Central memory CD8-positive, alpha-beta T cell (primary cell): ENCODE measurements at regions not wholly inside any gene's neighbourhood (a gene's known extent, or its start where the extent isn't known, plus 50 kb on each side); places are given as distances from the start of the nearest gene placed in this dataset.
"Not testable (repeated sequence)": the region's sequence is repeated elsewhere in the genome, so short reads cannot be mapped to it uniquely, and the experiment has no call there.

Experiments used
- ATAC-seq: fragments of 150-1000 bp; cut with Tn5 transposase; replicated peaks from 2 replicates; pipeline ENCODE4 v1.10.0; 2022; ENCODE audit warnings: mild to moderate bottlenecking, moderate FRiP score, moderate number of reproducible peaks; ENCODE audit not compliant: poor library complexity, severe bottlenecking; ENCODE audit errors: extremely low read depth
- DNase-seq, 2 donors: peaks; one replicate each; pipeline ENCODE4 v3.0.0; 2021; ENCODE audit warnings: low spot score in 2 of 2
- H3K27ac Mint-ChIP-seq: one replicate; pipeline ENCODE4 v1.8.0; 2022; ENCODE audit warnings: low read depth, mild to moderate bottlenecking, moderate library complexity, mixed read lengths
- H3K27me3 Mint-ChIP-seq: one replicate; pipeline ENCODE4 v1.8.0; 2022; ENCODE audit warnings: mixed read lengths
- H3K36me3 Mint-ChIP-seq: one replicate; pipeline ENCODE4 v1.8.0; 2022; ENCODE audit warnings: mild to moderate bottlenecking, moderate library complexity, mixed read lengths; ENCODE audit not compliant: insufficient read depth
- H3K4me1 Mint-ChIP-seq: one replicate; pipeline ENCODE4 v1.8.0; 2022; ENCODE audit warnings: mixed read lengths
- H3K4me3 Mint-ChIP-seq: one replicate; pipeline ENCODE4 v1.8.0; 2022; ENCODE audit warnings: mild to moderate bottlenecking, moderate library complexity, mixed read lengths
- H3K9me3 Mint-ChIP-seq: one replicate; pipeline ENCODE4 v1.8.0; 2022; ENCODE audit warnings: mixed read lengths

DNA sequence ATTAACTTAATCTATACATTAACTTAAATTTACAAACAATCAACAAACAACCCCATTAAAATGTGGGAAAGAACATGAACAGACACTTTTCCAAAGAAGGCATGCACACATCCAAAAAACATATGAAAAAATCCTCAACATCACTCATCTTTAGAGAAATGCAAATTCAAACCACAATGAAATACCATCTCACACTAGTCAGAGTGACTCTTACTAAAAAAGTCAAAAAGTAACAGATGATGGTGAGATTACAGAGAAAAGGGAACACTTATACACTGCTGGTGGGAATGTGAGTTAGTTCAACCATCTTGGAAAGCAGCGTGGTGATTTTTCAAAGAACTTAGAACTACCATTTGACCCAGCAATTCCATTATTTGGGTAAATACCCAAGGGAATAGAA is 759.2 kb upstream of the SLITRK1 start:
- no peak for DNase-seq
- Mint-ChIP-seq H3K9me3 (peaks cover 21% of the 10 kb centered on the region), H3K4me3 (no peak overlapping the region), H3K27me3 (no peaks in the 10 kb centered on the region), H3K36me3 (no peaks in the 10 kb centered on the region), H3K4me1 (no peaks in the 10 kb centered on the region), H3K27ac (no peak overlapping the region)
- no peak for ATAC-seq

GRCh38 chr13:84640691-84641090 is 758.4 kb upstream of the SLITRK1 start:
- Mint-ChIP-seq H3K36me3 (no peaks in the 10 kb centered on the region), H3K4me1 (no peaks in the 10 kb centered on the region), H3K27me3 (no peaks in the 10 kb centered on the region), H3K9me3 (peaks cover 21% of the 10 kb centered on the region), H3K4me3 (no peak overlapping the region), H3K27ac (no peak overlapping the region)
- DNase-seq: no peak
- ATAC-seq: no peak

- Mint-ChIP-seq H3K27ac (no peak overlapping the region), H3K4me3 (no peak overlapping the region), H3K4me1 (no peaks in the 10 kb centered on the region), H3K27me3 (no peaks in the 10 kb centered on the region), H3K9me3 (peaks cover 7% of the 10 kb centered on the region), H3K36me3 (no peaks in the 10 kb centered on the region)
- DNase-seq (no peak), ATAC-seq (no peak)
Observed at GRCh38 chr13:84630476-84630875, 748.2 kb upstream of the SLITRK1 start.

GRCh38 chr13:84616864-84617263 is 734.6 kb upstream of the SLITRK1 start:
- Mint-ChIP-seq H3K4me1 (no peaks in the 10 kb centered on the region), H3K27me3 (no peaks in the 10 kb centered on the region), H3K27ac (no peak overlapping the region), H3K9me3 (peaks cover 6% of the 10 kb centered on the region), H3K36me3 (no peaks in the 10 kb centered on the region), H3K4me3 (no peak overlapping the region)
- DNase-seq (no peak), ATAC-seq (no peak)

DNA sequence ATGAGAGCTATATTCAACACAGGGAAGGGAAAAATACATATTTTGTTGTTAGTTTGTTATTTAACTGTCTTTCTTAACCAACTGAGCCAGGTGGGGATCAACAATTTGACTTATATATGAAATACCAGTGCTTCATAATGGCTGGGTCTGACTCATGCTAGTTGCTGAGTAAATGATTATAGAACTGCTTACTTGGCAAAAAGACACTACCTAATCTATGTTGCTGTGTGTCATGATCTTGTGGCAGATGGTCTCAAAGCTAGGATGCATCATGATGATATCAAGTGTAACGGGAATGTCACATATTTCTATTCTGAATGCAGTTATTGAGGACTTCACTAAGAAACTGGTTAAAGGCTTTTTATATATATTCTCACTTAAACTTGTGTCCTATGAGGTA is 727.4 kb upstream of the SLITRK1 start:
- ATAC-seq: no peak
- no peak for DNase-seq
- no peaks in the 10 kb centered on the region for H3K27me3 Mint-ChIP-seq

GRCh38 chr13:84607261-84608013 is 725.2 kb upstream of the SLITRK1 start:
- Mint-ChIP-seq H3K4me1 (no peaks in the 10 kb centered on the region), H3K36me3 (no peaks in the 10 kb centered on the region), H3K9me3 (peaks cover 3% of the 10 kb centered on the region), H3K27me3 (no peaks in the 10 kb centered on the region), H3K27ac (no peak overlapping the region), H3K4me3 (no peak overlapping the region)
- no peak for ATAC-seq
- DNase-seq: no peak

More for the DNA sequence above, 727.4 kb upstream of the SLITRK1 start:
- Mint-ChIP-seq H3K27ac (no peak overlapping the region), H3K9me3 (no peaks in the 10 kb centered on the region), H3K4me1 (no peaks in the 10 kb centered on the region), H3K36me3 (no peaks in the 10 kb centered on the region), H3K4me3 (no peak overlapping the region)

DNA sequence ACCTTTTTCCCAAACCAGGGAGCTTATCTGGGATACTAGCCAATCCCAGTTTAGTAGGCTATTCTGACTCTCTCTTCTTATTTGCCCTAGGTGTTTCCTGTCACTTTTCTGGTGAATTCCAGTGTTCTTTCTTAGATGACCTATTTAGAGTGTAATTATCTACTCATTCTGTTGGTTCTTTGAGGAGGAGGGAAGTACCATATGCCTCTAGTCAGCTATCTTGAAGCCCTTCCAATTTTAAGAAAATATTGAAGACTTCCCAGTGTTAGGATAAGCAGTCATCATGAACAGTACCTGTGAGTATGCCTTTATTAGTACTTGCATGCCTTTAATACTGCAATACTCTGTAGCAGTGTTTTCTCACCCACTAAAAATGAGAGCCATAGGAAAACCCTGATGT is 724.3 kb upstream of the SLITRK1 start:
- DNase-seq: no peak
- no peak overlapping the region for H3K27ac Mint-ChIP-seq
- no peak overlapping the region for H3K4me3 Mint-ChIP-seq
- no peaks in the 10 kb centered on the region for H3K27me3 Mint-ChIP-seq
- no peak for ATAC-seq
- H3K36me3 Mint-ChIP-seq: no peaks in the 10 kb centered on the region
- H3K9me3 Mint-ChIP-seq: peaks cover 5% of the 10 kb centered on the region
- no peaks in the 10 kb centered on the region for H3K4me1 Mint-ChIP-seq

GRCh38 chr13:84605927-84606326 is 723.7 kb upstream of the SLITRK1 start:
- Mint-ChIP-seq H3K27ac (no peak overlapping the region), H3K36me3 (no peaks in the 10 kb centered on the region), H3K9me3 (peaks cover 5% of the 10 kb centered on the region), H3K4me3 (no peak overlapping the region), H3K27me3 (no peaks in the 10 kb centered on the region), H3K4me1 (no peaks in the 10 kb centered on the region)
- ATAC-seq (no peak), DNase-seq (no peak)

- H3K36me3 Mint-ChIP-seq: no peaks in the 10 kb centered on the region
- H3K27ac Mint-ChIP-seq: no peak overlapping the region
- H3K27me3 Mint-ChIP-seq: no peaks in the 10 kb centered on the region
- no peak for DNase-seq
- no peak for ATAC-seq
- H3K4me1 Mint-ChIP-seq: no peaks in the 10 kb centered on the region
- H3K4me3 Mint-ChIP-seq: no peak overlapping the region
- peaks cover 5% of the 10 kb centered on the region for H3K9me3 Mint-ChIP-seq
Observed at GRCh38 chr13:84591444-84591843, 709.2 kb upstream of the SLITRK1 start.

- H3K36me3 Mint-ChIP-seq: no peaks in the 10 kb centered on the region
- H3K4me3 Mint-ChIP-seq: no peak overlapping the region
- no peak overlapping the region for H3K27ac Mint-ChIP-seq
- ATAC-seq (no peak), DNase-seq (no peak)
- no peaks in the 10 kb centered on the region for H3K4me1 Mint-ChIP-seq
- H3K27me3 Mint-ChIP-seq: no peaks in the 10 kb centered on the region
- H3K9me3 Mint-ChIP-seq: no peaks in the 10 kb centered on the region
Observed at GRCh38 chr13:84590663-84591062, 708.4 kb upstream of the SLITRK1 start.

GRCh38 chr13:84588023-84588422 is 705.7 kb upstream of the SLITRK1 start:
- Mint-ChIP-seq H3K4me3 (no peak overlapping the region), H3K36me3 (no peaks in the 10 kb centered on the region), H3K4me1 (no peaks in the 10 kb centered on the region), H3K9me3 (peaks cover 3% of the 10 kb centered on the region), H3K27me3 (no peaks in the 10 kb centered on the region), H3K27ac (no peak overlapping the region)
- no peak for DNase-seq
- no peak for ATAC-seq

GRCh38 chr13:84579901-84580300 is 697.6 kb upstream of the SLITRK1 start:
- H3K27ac Mint-ChIP-seq, H3K27me3 Mint-ChIP-seq, H3K36me3 Mint-ChIP-seq, H3K4me1 Mint-ChIP-seq, H3K4me3 Mint-ChIP-seq, ATAC-seq, DNase-seq: not testable (repeated sequence)
- peaks cover 11% of the 10 kb centered on the region for H3K9me3 Mint-ChIP-seq

DNA sequence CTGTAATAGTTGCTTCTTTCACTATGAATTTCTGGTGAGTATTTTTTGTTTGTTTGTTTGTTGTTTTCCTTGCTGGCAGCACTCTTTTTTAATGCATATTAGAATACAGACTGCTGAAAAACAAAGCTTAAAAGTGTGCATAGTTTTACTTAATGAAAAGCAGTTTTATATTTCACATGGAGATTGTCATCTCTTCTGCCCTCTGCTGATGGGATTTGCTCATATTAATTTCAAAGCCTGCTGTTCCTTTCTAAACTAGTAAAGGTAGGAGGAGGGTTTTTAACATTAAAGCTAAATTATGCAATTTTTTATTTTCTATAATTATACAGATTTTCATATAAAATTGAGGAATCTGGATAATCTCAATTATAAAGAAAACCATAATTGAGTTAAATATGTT is 692.6 kb upstream of the SLITRK1 start:
- H3K4me1 Mint-ChIP-seq: no peaks in the 10 kb centered on the region
- no peak for ATAC-seq
- H3K36me3 Mint-ChIP-seq: no peaks in the 10 kb centered on the region
- no peak overlapping the region for H3K27ac Mint-ChIP-seq
- H3K9me3 Mint-ChIP-seq: no peaks in the 10 kb centered on the region
- no peak for DNase-seq
- H3K27me3 Mint-ChIP-seq: no peaks in the 10 kb centered on the region
- H3K4me3 Mint-ChIP-seq: no peak overlapping the region
